GM19351 (cell line): ENCODE measurements at regions not wholly inside any gene's neighbourhood (a gene's known extent, or its start where the extent isn't known, plus 50 kb on each side); places are given as distances from the start of the nearest gene placed in this dataset.
"Not testable (repeated sequence)": the region's sequence is repeated elsewhere in the genome, so short reads cannot be mapped to it uniquely, and the experiment has no call there.

Experiments used
- ATAC-seq: cut with Tn5 transposase; IDR thresholded peaks from one replicate; pipeline ENCODE4 v1.9.1; 2021; ENCODE audit warnings: mild to moderate bottlenecking, moderate library complexity; ENCODE audit not compliant: unreplicated experiment

GRCh38 chr12:127606476-127607015 lies 660.4 kb upstream of the TMEM132C start:
- no peak for ATAC-seq

GRCh38 chr12:127607146-127607725 lies 659.7 kb upstream of the TMEM132C start:
- ATAC-seq: no peak

- not testable (repeated sequence) for ATAC-seq
Measured at GRCh38 chr12:127608359-127608758, 658.6 kb upstream of the TMEM132C start.

GRCh38 chr12:127613056-127613455 lies 653.9 kb upstream of the TMEM132C start:
- no peak for ATAC-seq

GRCh38 chr12:127619869-127620734 lies 646.9 kb upstream of the TMEM132C start:
- no peak for ATAC-seq

GRCh38 chr12:127620735-127621355 lies 646.1 kb upstream of the TMEM132C start:
- ATAC-seq: no peak

GRCh38 chr12:127621366-127621765 lies 645.6 kb upstream of the TMEM132C start:
- ATAC-seq: no peak

- ATAC-seq: no peak
Measured at GRCh38 chr12:127623362-127623761, 643.6 kb upstream of the TMEM132C start.

- no peak for ATAC-seq
Measured at GRCh38 chr12:127625176-127625771, 641.7 kb upstream of the TMEM132C start.

- no peak for ATAC-seq
Measured at GRCh38 chr12:127628645-127629044, 638.3 kb upstream of the TMEM132C start.

GRCh38 chr12:127629066-127629820 lies 637.7 kb upstream of the TMEM132C start:
- no peak for ATAC-seq

GRCh38 chr12:127632461-127632860 lies 634.5 kb upstream of the TMEM132C start:
- ATAC-seq: no peak

GRCh38 chr12:127635838-127636237 lies 631.1 kb upstream of the TMEM132C start:
- ATAC-seq: no peak

GRCh38 chr12:127636882-127637281 lies 630.1 kb upstream of the TMEM132C start:
- ATAC-seq: no peak

GRCh38 chr12:127640181-127640886 lies 626.6 kb upstream of the TMEM132C start:
- no peak for ATAC-seq

GRCh38 chr12:127642208-127642607 lies 624.8 kb upstream of the TMEM132C start:
- ATAC-seq: no peak

- no peak for ATAC-seq
Measured at GRCh38 chr12:127648321-127648720, 618.6 kb upstream of the TMEM132C start.

GRCh38 chr12:127649961-127650360 lies 617.0 kb upstream of the TMEM132C start:
- no peak for ATAC-seq

GRCh38 chr12:127650626-127651025 lies 616.3 kb upstream of the TMEM132C start:
- no peak for ATAC-seq

GRCh38 chr12:127652281-127652680 lies 614.7 kb upstream of the TMEM132C start:
- ATAC-seq: no peak
